Effector memory CD4-positive, alpha-beta T cell (primary cell): ENCODE measurements at regions not wholly inside any gene's neighbourhood (a gene's known extent, or its start where the extent isn't known, plus 50 kb on each side); places are given as distances from the start of the nearest gene placed in this dataset.

Experiments
- DNase-seq, 3 donors: peaks; one replicate each; pipeline ENCODE4 v3.0.0-alpha.2; 2020
- H3K27ac ChIP-seq: 2 replicates; pipeline ENCODE4 v1.7.0; 2013; ENCODE audit warnings: mild to moderate bottlenecking, low read length, moderate library complexity; ENCODE audit not compliant: insufficient read depth, poor library complexity, severe bottlenecking
- H3K27me3 ChIP-seq: replicated peaks from 2 replicates; pipeline ENCODE4 v1.7.0; 2013; ENCODE audit warnings: mild to moderate bottlenecking, low read length; ENCODE audit not compliant: insufficient read depth, control insufficient read depth, poor library complexity, severe bottlenecking
- H3K36me3 ChIP-seq: 2 replicates; pipeline ENCODE4 v1.7.0; 2013; ENCODE audit warnings: mild to moderate bottlenecking, low read length, moderate library complexity; ENCODE audit not compliant: control insufficient read depth, insufficient read depth
- H3K4me1 ChIP-seq: 2 replicates; pipeline ENCODE4 v1.7.0; 2013; ENCODE audit warnings: low read length, mild to moderate bottlenecking; ENCODE audit not compliant: control insufficient read depth, insufficient read depth, poor library complexity, severe bottlenecking
- H3K4me3 ChIP-seq: 2 replicates; pipeline ENCODE4 v1.7.0; 2013; ENCODE audit warnings: low read length, low read depth, mild to moderate bottlenecking; ENCODE audit not compliant: insufficient read depth, poor library complexity, severe bottlenecking
- H3K9me3 ChIP-seq: 2 replicates; pipeline ENCODE4 v1.7.0; 2013; ENCODE audit warnings: mild to moderate bottlenecking, low read length, moderate library complexity; ENCODE audit not compliant: control insufficient read depth

GRCh38 chr3:194991338-194991654 is 279.7 kb downstream of the XXYLT1 start:
- Histone ChIP-seq H3K9me3 (no peaks in the 10 kb centered on the region), H3K27ac (no peak overlapping the region), H3K36me3 (no peaks in the 10 kb centered on the region), H3K4me1 (no peaks in the 10 kb centered on the region), H3K27me3 (no peaks in the 10 kb centered on the region), H3K4me3 (no peak overlapping the region)
- DNase-seq = no peak

DNA sequence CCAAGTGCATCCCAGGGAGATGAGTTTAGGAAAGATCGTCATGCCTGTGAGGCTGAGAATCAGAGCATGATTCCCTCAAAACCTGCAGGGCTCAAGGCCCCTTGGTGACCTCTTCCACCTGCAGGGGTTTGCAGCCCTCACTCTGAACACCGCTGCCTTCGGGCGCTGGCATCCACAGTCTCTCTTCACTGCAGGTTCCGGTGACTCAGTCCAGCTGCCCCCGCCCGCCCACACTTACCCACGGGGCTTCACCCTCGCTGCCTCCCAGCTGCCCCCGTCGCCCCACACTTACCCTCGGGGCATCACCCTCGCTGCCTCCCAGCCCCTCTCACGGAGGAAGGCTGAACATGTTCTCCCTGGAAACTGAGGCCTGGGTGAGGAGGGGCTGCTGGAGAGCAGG is 277.1 kb downstream of the XXYLT1 start:
- H3K36me3 ChIP-seq = no peaks in the 10 kb centered on the region
- no peaks in the 10 kb centered on the region for H3K27me3 ChIP-seq
- no peaks in the 10 kb centered on the region for H3K9me3 ChIP-seq
- no peak overlapping the region for H3K4me3 ChIP-seq
- H3K4me1 ChIP-seq = no peaks in the 10 kb centered on the region
- no peak for DNase-seq
- no peak overlapping the region for H3K27ac ChIP-seq

GRCh38 chr3:194994551-194994981 is 276.4 kb downstream of the XXYLT1 start:
- Histone ChIP-seq H3K4me1 (no peaks in the 10 kb centered on the region), H3K27ac (no peak overlapping the region), H3K4me3 (no peak overlapping the region), H3K9me3 (no peaks in the 10 kb centered on the region), H3K27me3 (no peaks in the 10 kb centered on the region), H3K36me3 (no peaks in the 10 kb centered on the region)
- DNase-seq = no peak

GRCh38 chr3:194995334-194995733 is 275.6 kb downstream of the XXYLT1 start:
- Histone ChIP-seq H3K9me3 (no peaks in the 10 kb centered on the region), H3K27ac (no peak overlapping the region), H3K27me3 (no peaks in the 10 kb centered on the region), H3K4me3 (no peak overlapping the region), H3K4me1 (no peaks in the 10 kb centered on the region), H3K36me3 (no peaks in the 10 kb centered on the region)
- DNase-seq = no peak

GRCh38 chr3:194995922-194996321 is 275.0 kb downstream of the XXYLT1 start:
- Histone ChIP-seq H3K27me3 (no peaks in the 10 kb centered on the region), H3K4me3 (no peak overlapping the region), H3K4me1 (no peaks in the 10 kb centered on the region), H3K27ac (no peak overlapping the region), H3K9me3 (no peaks in the 10 kb centered on the region), H3K36me3 (no peaks in the 10 kb centered on the region)
- DNase-seq = no peak

GRCh38 chr3:194996746-194997145 is 274.2 kb downstream of the XXYLT1 start:
- no peak overlapping the region for H3K4me3 ChIP-seq
- H3K27ac ChIP-seq = no peak overlapping the region
- no peaks in the 10 kb centered on the region for H3K36me3 ChIP-seq
- no peaks in the 10 kb centered on the region for H3K9me3 ChIP-seq
- no peak for DNase-seq
- no peaks in the 10 kb centered on the region for H3K27me3 ChIP-seq
- H3K4me1 ChIP-seq = no peaks in the 10 kb centered on the region

DNA sequence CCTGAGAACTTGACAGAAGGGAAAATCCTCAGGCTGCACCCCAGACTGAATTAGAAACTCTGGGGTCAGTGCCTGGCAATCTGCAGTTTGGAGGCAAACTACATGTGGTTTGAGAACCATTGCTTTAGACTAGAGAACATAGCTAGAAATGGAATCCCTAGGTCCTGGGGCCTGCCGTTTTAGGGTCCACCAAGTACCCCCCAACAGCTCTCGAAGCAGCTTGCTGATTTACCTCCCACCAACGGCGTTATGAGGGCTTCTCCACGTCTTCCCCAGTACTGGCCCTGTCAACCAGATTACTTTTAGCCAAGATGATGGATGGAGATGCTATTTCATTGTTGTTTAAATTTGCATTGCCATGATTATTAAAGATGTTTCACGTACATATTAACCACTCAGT is 272.5 kb downstream of the XXYLT1 start:
- H3K27me3 ChIP-seq = no peaks in the 10 kb centered on the region
- no peak overlapping the region for H3K4me3 ChIP-seq
- H3K27ac ChIP-seq = no peak overlapping the region
- H3K36me3 ChIP-seq = no peaks in the 10 kb centered on the region
- H3K4me1 ChIP-seq = no peaks in the 10 kb centered on the region
- no peaks in the 10 kb centered on the region for H3K9me3 ChIP-seq
- DNase-seq = no peak

DNA sequence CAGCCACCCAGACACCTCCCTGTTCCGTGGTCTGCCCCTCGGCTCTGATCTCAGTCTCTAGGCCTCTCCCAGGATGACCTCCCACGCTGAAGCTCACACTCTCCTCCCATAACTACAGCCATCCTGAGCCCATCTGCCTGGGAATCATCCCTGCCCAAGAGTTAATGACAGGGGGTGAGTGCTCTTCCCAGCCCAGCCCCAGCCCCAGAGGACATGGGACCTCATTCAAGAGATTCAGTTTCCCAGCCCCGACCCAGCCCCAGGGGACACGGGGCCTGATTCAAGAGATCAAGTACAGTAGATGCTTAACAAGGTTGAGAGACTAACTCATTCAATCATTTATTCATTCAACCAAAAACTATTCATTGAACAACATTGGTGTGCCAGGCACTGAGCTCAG is 272.0 kb downstream of the XXYLT1 start:
- no peaks in the 10 kb centered on the region for H3K9me3 ChIP-seq
- H3K27me3 ChIP-seq = no peaks in the 10 kb centered on the region
- no peak for DNase-seq
- H3K27ac ChIP-seq = no peak overlapping the region
- no peaks in the 10 kb centered on the region for H3K4me1 ChIP-seq
- no peak overlapping the region for H3K4me3 ChIP-seq
- H3K36me3 ChIP-seq = no peaks in the 10 kb centered on the region

GRCh38 chr3:194999491-194999890 is 271.5 kb downstream of the XXYLT1 start:
- DNase-seq = no peak
- H3K27me3 ChIP-seq = no peaks in the 10 kb centered on the region
- H3K27ac ChIP-seq = no peak overlapping the region
- H3K4me3 ChIP-seq = no peak overlapping the region
- no peaks in the 10 kb centered on the region for H3K36me3 ChIP-seq
- H3K4me1 ChIP-seq = no peaks in the 10 kb centered on the region
- no peaks in the 10 kb centered on the region for H3K9me3 ChIP-seq

DNA sequence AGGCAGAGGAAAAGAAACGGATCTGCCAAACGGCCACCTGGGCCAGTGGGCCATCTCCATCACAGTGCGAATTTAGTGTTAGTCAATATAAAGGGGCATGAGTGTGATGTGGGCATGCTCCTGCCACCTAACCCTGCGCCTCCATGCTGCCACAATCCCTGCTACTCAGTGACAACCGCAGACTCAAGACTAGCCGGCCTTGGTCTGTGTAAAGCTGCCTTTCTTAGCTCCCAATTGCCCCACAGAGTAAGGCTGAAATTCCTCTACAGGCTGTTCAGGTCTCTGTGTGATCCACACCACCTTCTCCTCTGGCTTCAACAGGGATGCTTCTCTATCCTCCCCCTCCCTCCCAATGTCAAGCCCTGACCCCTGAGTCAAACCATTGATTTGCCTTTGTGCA is 269.7 kb downstream of the XXYLT1 start:
- Histone ChIP-seq H3K27ac (no peak overlapping the region), H3K9me3 (no peaks in the 10 kb centered on the region), H3K27me3 (no peaks in the 10 kb centered on the region), H3K4me1 (no peaks in the 10 kb centered on the region), H3K4me3 (no peak overlapping the region), H3K36me3 (no peaks in the 10 kb centered on the region)
- DNase-seq = no peak
